Right ventricle myocardium superior (tissue), 1 donor: ENCODE measurements at regions not wholly inside any gene's neighbourhood (a gene's known extent, or its start where the extent isn't known, plus 50 kb on each side); places are given as distances from the start of the nearest gene placed in this dataset.

Experiments
- ATAC-seq: fragments of 200-7000 bp; cut with Tn5 transposase; one replicate; pipeline ENCODE4 v1.9.1; 2020; ENCODE audit warnings: mild to moderate bottlenecking; ENCODE audit not compliant: poor library complexity
- DNase-seq: peaks from one replicate; pipeline ENCODE4 v3.0.0-alpha.2; 2020
- intact Hi-C: fragments of 100-400 bp; cut with DNase I; formaldehyde crosslinking; loops from one replicate; pipeline ENCODE4 v1.11.2; 2022
- donor health status: DM: no; HTN: yes; CAD: no; lungs with severe emphysema.

DNA sequence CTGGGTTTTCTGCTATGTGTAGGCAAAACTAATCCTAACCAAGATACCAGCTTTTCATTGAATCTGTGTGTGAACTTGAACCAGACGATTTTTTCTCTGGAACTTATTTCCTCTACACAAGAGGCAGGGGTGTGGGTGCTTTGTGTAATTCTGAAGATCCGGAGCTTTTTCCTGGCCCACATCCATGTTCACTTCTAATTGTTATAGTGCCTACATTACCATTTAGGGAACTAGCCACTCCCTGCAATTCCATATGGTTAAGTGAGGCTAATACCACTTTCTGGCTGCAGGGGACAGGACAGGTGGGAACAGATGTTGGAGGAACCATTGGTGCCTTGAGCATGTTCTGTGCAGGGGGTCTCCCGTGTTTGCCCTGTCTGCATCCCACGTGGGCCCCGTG lies 83.4 kb upstream of the FMN2 start:
- intact Hi-C loops = no loop called here
- ATAC-seq (no peak), DNase-seq (no peak)

DNA sequence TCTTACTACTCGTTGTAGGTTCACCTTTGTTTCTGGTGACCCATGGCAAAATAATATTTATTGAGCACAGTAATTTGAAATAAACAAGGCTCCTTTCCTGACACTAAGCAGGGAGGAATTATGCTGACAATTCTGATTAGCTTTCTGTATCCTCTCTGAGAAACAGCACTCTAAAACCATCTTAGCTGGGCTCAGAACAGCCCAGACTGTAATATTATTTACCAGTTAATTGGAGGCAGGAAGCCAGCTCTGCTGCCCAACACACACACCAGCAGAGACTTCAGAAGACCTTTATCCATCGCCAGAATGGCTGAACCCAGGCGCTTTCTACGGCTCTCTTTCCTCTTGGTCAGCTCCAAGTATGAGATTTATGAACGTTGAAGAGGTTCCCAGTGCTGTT lies 77.6 kb upstream of the FMN2 start:
- intact Hi-C loops = no loop called here
- no peak for DNase-seq

GRCh38 chr1:240018617-240019016 lies 73.1 kb upstream of the FMN2 start:
- DNase-seq (no peak), ATAC-seq (no peak)
- intact Hi-C loops = no loop called here

More for the DNA sequence above, 77.6 kb upstream of the FMN2 start:
- ATAC-seq = no peak

- no peak for ATAC-seq
- intact Hi-C loops = no loop called here
- DNase-seq = no peak
Measured at GRCh38 chr1:240019524-240019923, 72.2 kb upstream of the FMN2 start.

GRCh38 chr1:240020871-240021270 lies 70.8 kb upstream of the FMN2 start:
- DNase-seq = no peak
- ATAC-seq = no peak
- intact Hi-C loops = no loop called here

- intact Hi-C loops = no loop called here
- ATAC-seq = no peak
- no peak for DNase-seq
Measured at GRCh38 chr1:240021709-240022108, 70.0 kb upstream of the FMN2 start.

DNA sequence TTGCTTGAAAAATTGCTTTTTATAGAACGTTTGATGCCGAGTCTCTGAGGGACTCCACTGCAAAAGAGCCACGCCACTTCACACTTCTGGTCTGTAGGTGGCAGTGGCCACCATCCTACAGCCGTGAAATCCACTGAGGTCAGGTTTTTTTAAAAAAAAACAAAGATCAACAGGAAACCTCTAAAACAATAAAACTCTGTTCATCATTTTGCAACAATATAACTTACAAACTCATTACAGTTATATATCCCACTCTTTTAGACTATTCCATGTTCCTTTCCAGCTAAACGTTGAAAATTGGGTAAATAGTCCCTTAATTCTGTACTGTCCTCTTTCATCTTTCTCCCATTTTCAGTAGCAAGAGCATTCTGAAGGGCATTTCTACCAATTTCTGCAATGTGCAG lies 64.6 kb upstream of the FMN2 start:
- intact Hi-C loops = loop anchor here (5.0 kb wide), 1 partner anchor 125 kb away; no protein-coding TSS in a partner anchor
- no peak for ATAC-seq
- no peak for DNase-seq

DNA sequence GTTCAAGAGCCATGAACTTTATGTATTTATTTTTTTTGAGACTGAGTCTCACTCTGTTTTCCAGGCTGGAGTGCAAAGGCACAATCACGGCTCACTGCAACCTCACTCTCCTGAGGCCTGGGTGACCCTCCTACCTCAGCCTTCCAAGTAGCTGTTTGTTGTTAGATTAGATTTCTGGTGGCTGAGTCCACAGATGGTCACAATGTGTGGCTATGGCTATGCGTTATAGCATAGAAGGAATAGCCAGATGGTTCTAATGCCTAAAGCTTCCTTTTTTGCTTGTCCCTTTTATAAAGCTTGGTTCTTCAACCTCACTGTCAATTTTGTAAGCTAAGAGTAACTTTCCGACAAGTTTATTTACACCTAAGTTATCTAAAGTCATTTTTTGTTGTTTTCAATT lies 62.3 kb upstream of the FMN2 start:
- intact Hi-C loops = loop anchor here (5.0 kb wide), 1 partner anchor 123 kb away; no protein-coding TSS in a partner anchor
- ATAC-seq = no peak
- no peak for DNase-seq

- DNase-seq = no peak
- ATAC-seq = no peak
- intact Hi-C loops = no loop called here
Measured at GRCh38 chr1:240030236-240030635, 61.4 kb upstream of the FMN2 start.

GRCh38 chr1:240031009-240031408 lies 60.7 kb upstream of the FMN2 start:
- ATAC-seq (no peak), DNase-seq (no peak)
- intact Hi-C loops = no loop called here

GRCh38 chr1:240031414-240031813 lies 60.3 kb upstream of the FMN2 start:
- DNase-seq = no peak
- ATAC-seq = no peak
- intact Hi-C loops = no loop called here

GRCh38 chr1:240033406-240033805 lies 58.3 kb upstream of the FMN2 start:
- ATAC-seq = no peak
- intact Hi-C loops = no loop called here
- DNase-seq = no peak

DNA sequence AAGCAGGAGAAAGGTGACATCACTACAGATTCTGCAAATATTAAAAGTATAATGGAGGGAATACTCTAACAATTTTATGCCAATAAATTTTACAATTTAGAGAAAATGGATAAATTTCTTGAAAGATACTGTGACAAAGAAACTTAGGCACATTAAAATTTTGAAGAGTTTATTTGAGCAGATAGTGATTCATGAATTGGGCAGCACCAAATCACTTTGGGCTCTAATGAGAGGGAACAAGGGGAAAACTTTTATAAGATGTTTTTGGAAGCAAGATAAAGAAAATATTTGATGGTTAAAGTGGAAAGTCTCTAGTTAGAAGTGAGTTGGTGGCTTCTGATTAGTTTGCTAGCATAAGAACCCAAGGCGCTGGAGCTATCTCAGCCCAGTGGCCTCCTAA lies 55.2 kb upstream of the FMN2 start:
- no peak for DNase-seq
- intact Hi-C loops = no loop called here
- ATAC-seq = no peak
